H1 (cell line): ENCODE measurements at regions not wholly inside any gene's neighbourhood (a gene's known extent, or its start where the extent isn't known, plus 50 kb on each side); places are given as distances from the start of the nearest gene placed in this dataset.

Source experiments
- CTCF ChIA-PET: fragments of 300-600 bp; sonication (Branson Sonifier 250); formaldehyde crosslinking; loops from one replicate; lab custom pipeline; 2021; ENCODE audit not compliant: partially characterized antibody; lab: Charles Lee
- POLR2A ChIA-PET: fragments of 300-600 bp; sonication (Branson Sonifier 250); formaldehyde crosslinking; loops from one replicate; lab custom pipeline; 2021; ENCODE audit warnings: inconsistent platforms; ENCODE audit not compliant: partially characterized antibody; lab: Charles Lee
- DNase-seq, 2 experiments: peaks; one replicate each; pipeline versions ENCODE4 v3.0.0 to v3.0.0-alpha.2; 2010 to 2022; ENCODE audit warnings: low spot score in 2 of 2, low read depth in 1 of 2, mixed read lengths in 1 of 2
- FAIRE-seq: peaks from 2 replicates; lab custom pipeline; 2011; peaks lifted over from hg19 to GRCh38; lab: Jason Lieb, UNC
- H2AFZ ChIP-seq: 2 replicates; pipeline ENCODE4 v1.8.1; 2012; ENCODE audit warnings: low read length, inconsistent platforms
- H2AK5ac ChIP-seq: 2 replicates; pipeline ENCODE4 v1.6.1; 2013; ENCODE audit warnings: low read depth, low read length
- H2BK120ac ChIP-seq: replicated peaks from 2 replicates; pipeline ENCODE3; 2013; ENCODE audit warnings: low read depth, low read length, inconsistent platforms
- H2BK12ac ChIP-seq: 2 replicates; pipeline ENCODE4 v1.6.1; 2013; ENCODE audit warnings: low read depth, low read length
- H2BK15ac ChIP-seq: 2 replicates; pipeline ENCODE4 v1.6.1; 2013; ENCODE audit warnings: low read length
- H2BK20ac ChIP-seq: 2 replicates; pipeline ENCODE4 v1.6.1; 2013; ENCODE audit warnings: low read length
- H2BK5ac ChIP-seq: 2 replicates; pipeline ENCODE4 v1.6.1; 2013; ENCODE audit warnings: low read depth, low read length
- H3K14ac ChIP-seq: 2 replicates; pipeline ENCODE4 v1.6.1; 2013; ENCODE audit warnings: inconsistent platforms; ENCODE audit not compliant: insufficient read length
- H3K18ac ChIP-seq: 2 replicates; pipeline ENCODE4 v1.6.1; 2013; ENCODE audit warnings: low read length; ENCODE audit errors: extremely low read depth
- H3K23ac ChIP-seq: 2 replicates; pipeline ENCODE4 v1.6.1; 2013; ENCODE audit warnings: inconsistent platforms; ENCODE audit not compliant: insufficient read length
- H3K23me2 ChIP-seq: 2 replicates; pipeline ENCODE4 v1.6.1; 2013; ENCODE audit warnings: low read depth, low read length
- H3K27ac ChIP-seq: 2 replicates; pipeline ENCODE4 v1.6.1; 2011; ENCODE audit warnings: low read depth, low read length, inconsistent platforms
- H3K27me3 ChIP-seq, 4 experiments: replicated peaks in 1 of 4; 1 replicate in 1 of 4; 2 replicates in 3 of 4; pipeline versions ENCODE4 v1.6.1 to v1.8.1; 2011 to 2013; ENCODE audit warnings: low read length in 3 of 4, mild to moderate bottlenecking in 3 of 4, inconsistent platforms in 2 of 4, mixed read lengths in 2 of 4, moderate library complexity in 1 of 4; ENCODE audit not compliant: control insufficient read depth in 3 of 4, insufficient read depth in 3 of 4; ENCODE audit errors: extremely low read depth in 1 of 4
- H3K36me3 ChIP-seq, 4 experiments: 2 replicates each; pipeline versions ENCODE4 v1.6.1 to v1.8.1; 2011 to 2013; ENCODE audit warnings: mild to moderate bottlenecking in 4 of 4, low read length in 3 of 4, moderate library complexity in 2 of 4, control low read depth in 1 of 4, inconsistent platforms in 1 of 4; ENCODE audit not compliant: insufficient read depth in 4 of 4, control insufficient read depth in 2 of 4
- H3K4ac ChIP-seq: replicated peaks from 2 replicates; pipeline ENCODE3; 2013; ENCODE audit warnings: low read length, low read depth, mixed read lengths, inconsistent platforms; ENCODE audit not compliant: insufficient read length
- H3K4me1 ChIP-seq, 4 experiments: replicated peaks in 1 of 4; 1 replicate in 1 of 4; 2 replicates in 3 of 4; pipeline versions ENCODE4 v1.6.1 to v1.8.1; 2011 to 2013; ENCODE audit warnings: low read length in 3 of 4, inconsistent platforms in 2 of 4, mixed read lengths in 1 of 4; ENCODE audit not compliant: insufficient read depth in 4 of 4, control insufficient read depth in 3 of 4
- H3K4me2 ChIP-seq, 2 experiments: 2 replicates each; pipeline versions ENCODE4 v1.6.1 to v1.8.1; 2011 to 2013; ENCODE audit warnings: low read depth in 2 of 2, low read length in 2 of 2, control low read depth in 1 of 2, inconsistent platforms in 1 of 2, mild to moderate bottlenecking in 1 of 2; ENCODE audit not compliant: insufficient read depth in 1 of 2
- H3K4me3 ChIP-seq, 4 experiments: fragments of 200-600, 300-600 bp in 1 of 4; sonication (generic), shearing (Covaris generic), sonication (Bioruptor Twin) in 1 of 4; 2 replicates each; pipeline versions ENCODE4 v1.5.1 to v1.8.1; 2011 to 2016; ENCODE audit warnings: low read length in 4 of 4, low read depth in 3 of 4, control low read depth in 2 of 4, inconsistent platforms in 2 of 4, mild to moderate bottlenecking in 2 of 4, mixed read lengths in 1 of 4, moderate library complexity in 1 of 4; ENCODE audit not compliant: insufficient read depth in 2 of 4; ENCODE audit errors: extremely low read depth in 1 of 4
- H3K56ac ChIP-seq: replicated peaks from 2 replicates; pipeline ENCODE3; 2013; ENCODE audit warnings: low read depth, mild to moderate bottlenecking, mixed read lengths, low read length, inconsistent platforms; ENCODE audit not compliant: insufficient read length
- H3K79me1 ChIP-seq: 2 replicates; pipeline ENCODE4 v1.6.1; 2013; ENCODE audit warnings: low read depth, low read length, control low read depth
- H3K79me2 ChIP-seq, 2 experiments: 2 replicates each; pipeline versions ENCODE4 v1.6.1 to v1.8.1; 2012 to 2013; ENCODE audit warnings: low read length in 2 of 2, mild to moderate bottlenecking in 2 of 2, inconsistent platforms in 1 of 2; ENCODE audit not compliant: insufficient read depth in 2 of 2, control insufficient read depth in 1 of 2
- H3K9ac ChIP-seq, 4 experiments: replicated peaks in 1 of 4; 1 replicate in 1 of 4; 2 replicates in 3 of 4; pipeline versions ENCODE4 v1.6.1 to v1.8.1; 2011 to 2013; ENCODE audit warnings: low read depth in 3 of 4, low read length in 3 of 4, control low read depth in 2 of 4, mild to moderate bottlenecking in 2 of 4, moderate library complexity in 2 of 4, inconsistent platforms in 1 of 4; ENCODE audit errors: extremely low read depth in 1 of 4
- H3K9me3 ChIP-seq, 2 experiments: 2 replicates each; pipeline versions ENCODE4 v1.6.1 to v1.8.1; 2012 to 2013; ENCODE audit warnings: mild to moderate bottlenecking in 2 of 2, moderate library complexity in 2 of 2, control low read depth in 1 of 2, inconsistent platforms in 1 of 2, low read depth in 1 of 2, low read length in 1 of 2, mixed read lengths in 1 of 2; ENCODE audit not compliant: insufficient read depth in 2 of 2
- H4K20me1 ChIP-seq, 2 experiments: replicated peaks in 1 of 2; 2 replicates each; pipeline versions ENCODE3 to v1.8.1; 2011 to 2013; ENCODE audit warnings: inconsistent platforms in 2 of 2, low read length in 2 of 2, mild to moderate bottlenecking in 1 of 2; ENCODE audit not compliant: insufficient read depth in 2 of 2, control insufficient read depth in 1 of 2
- H4K5ac ChIP-seq: 2 replicates; pipeline ENCODE4 v1.6.1; 2013; ENCODE audit warnings: low read length, low read depth, mixed read lengths, inconsistent platforms; ENCODE audit not compliant: insufficient read length
- H4K8ac ChIP-seq: 2 replicates; pipeline ENCODE4 v1.8.0; 2013; ENCODE audit warnings: mild to moderate bottlenecking, moderate library complexity, low read length, inconsistent platforms; ENCODE audit not compliant: insufficient read depth; ENCODE audit errors: extremely low read depth
- H4K91ac ChIP-seq: replicated peaks from 2 replicates; pipeline ENCODE3; 2013; ENCODE audit warnings: low read length, mixed read lengths, inconsistent platforms; ENCODE audit not compliant: insufficient read length
- CBX8 ChIP-seq: fragments of 300-800, 300-1000 bp; sonication (generic); IDR thresholded peaks from 2 replicates; pipeline ENCODE4 v1.7.1; 2016; ENCODE audit warnings: low read depth, low read length, borderline replicate concordance
- CEBPB ChIP-seq: IDR thresholded peaks from 2 replicates; pipeline ENCODE4 v1.6.1; 2012; ENCODE audit warnings: low read depth, low read length
- EP300 ChIP-seq, 2 experiments: IDR thresholded peaks; 1 replicate in 1 of 2; 2 replicates in 1 of 2; pipeline ENCODE4 v1.6.1; 2011 to 2012; ENCODE audit warnings: low read depth in 2 of 2, low read length in 2 of 2, mild to moderate bottlenecking in 2 of 2, borderline replicate concordance in 1 of 2, inconsistent platforms in 1 of 2, moderate library complexity in 1 of 2
- KDM5A ChIP-seq: fragments of 200-600 bp; IDR thresholded peaks from 2 replicates; pipeline ENCODE4 v1.7.1; 2012; ENCODE audit warnings: mild to moderate bottlenecking, low read length, inconsistent platforms, mixed read lengths
- POLR2A ChIP-seq, 2 experiments: IDR thresholded peaks; 1 replicate in 1 of 2; 2 replicates in 1 of 2; pipeline ENCODE4 v1.6.1; 2011; ENCODE audit warnings: low read depth in 2 of 2, low read length in 2 of 2, mild to moderate bottlenecking in 2 of 2; ENCODE audit errors: control extremely low read depth in 1 of 2
- RAD21 ChIP-seq, 2 experiments: IDR thresholded peaks in 1 of 2; conservative IDR thresholded peaks in 1 of 2; 2 replicates each; pipeline ENCODE4 v1.6.1; 2011; ENCODE audit warnings: low read depth in 2 of 2, low read length in 2 of 2, improper control_type of control experiment in 1 of 2, inconsistent platforms in 1 of 2, mild to moderate bottlenecking in 1 of 2, moderate library complexity in 1 of 2
- RBBP5 ChIP-seq: IDR thresholded peaks from 2 replicates; pipeline ENCODE4 v1.7.1; 2012; ENCODE audit warnings: low read depth, mild to moderate bottlenecking, inconsistent platforms, low read length, moderate library complexity, borderline replicate concordance
- SP4 ChIP-seq: IDR thresholded peaks from 2 replicates; pipeline ENCODE4 v1.6.1; 2012; ENCODE audit warnings: low read length, inconsistent platforms
- TCF12 ChIP-seq: IDR thresholded peaks from 2 replicates; pipeline ENCODE4 v1.6.1; 2011; ENCODE audit warnings: low read depth, mild to moderate bottlenecking, low read length
- TEAD4 ChIP-seq: IDR thresholded peaks from 2 replicates; pipeline ENCODE4 v1.6.1; 2012; ENCODE audit warnings: low read depth, low read length, inconsistent platforms, mixed read lengths
- YY1 ChIP-seq: IDR thresholded peaks from 2 replicates; pipeline ENCODE4 v1.6.1; 2011; ENCODE audit warnings: low read depth, mild to moderate bottlenecking, low read length
- WGBS, 2 experiments: shearing (Covaris generic) in 1 of 2; methylation state at CpG; one replicate each; pipeline versions ENCODE4 v1.1.6 to v1.1.7; 2013 to 2015; ENCODE audit warnings: low lambda C conversion rate in 2 of 2, mixed read lengths in 2 of 2, inconsistent platforms in 1 of 2, low coverage in 1 of 2, missing lambda C conversion rate in 1 of 2; ENCODE audit not compliant: insufficient replicate concordance in 2 of 2, insufficient coverage in 1 of 2, insufficient read length in 1 of 2; ENCODE audit errors: extremely low coverage in 1 of 2, missing lambda C conversion rate in 1 of 2; 5-methylcytosine and 5-hydroxymethylcytosine counted together
- TF ChIP-seq, protein P1 (sequence below): IDR thresholded peaks from 2 replicates; pipeline ENCODE4 v1.6.1; 2012; ENCODE audit warnings: low read length, inconsistent platforms

DNA sequence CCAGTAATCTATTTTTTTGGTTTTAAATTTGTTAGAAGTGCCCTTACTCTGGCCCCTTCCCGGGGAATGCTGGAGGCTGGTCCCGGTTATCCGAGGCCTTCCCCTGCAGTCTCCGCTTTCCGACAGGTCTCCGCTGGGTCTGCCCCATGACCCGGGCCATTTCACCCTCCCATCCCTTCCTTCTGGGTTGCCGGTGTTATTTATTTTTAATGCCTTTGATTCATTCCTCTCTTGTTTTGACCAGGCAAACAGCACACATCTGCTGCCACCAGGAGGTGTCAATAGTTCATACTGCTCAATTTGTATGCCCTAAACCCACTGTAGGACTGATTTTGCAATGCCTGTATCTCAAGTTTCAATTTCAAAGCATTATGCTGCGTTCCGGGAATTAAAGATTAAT is 113.2 kb upstream of the IRX5 start:
- peaks cover 1 to 10% (median 8%) of the 10 kb centered on the region in 4 experiments; a peak in 4 of 7 replicates for H3K4me1 ChIP-seq
- no peak overlapping the region for H2BK5ac ChIP-seq
- H3K9ac ChIP-seq, result no peak overlapping the region
- WGBS, 2 experiments, result 88% methylated on average over 10 of the region's 10 CpGs; no CpG with 5 or more reads in 1 of the 2 experiments
- FAIRE-seq, result no peak
- H4K5ac ChIP-seq, result no peak overlapping the region
- H3K4me3 ChIP-seq, result no peak overlapping the region
- H2BK120ac ChIP-seq, result no peak overlapping the region
- ChIA-PET CTCF (interaction anchor here (0.9 to 1.5 kb wide), 5 partner anchors 11 to 548 kb away, joined by 3 read pairs; no protein-coding TSS in a partner anchor), POLR2A (interaction anchor here (1.4 kb wide), 1 partner anchor 169 kb away, joined by 3 read pairs; no protein-coding TSS in a partner anchor)
- H3K79me2 ChIP-seq, result no peaks in the 10 kb centered on the region
- H3K36me3 ChIP-seq, result no peaks in the 10 kb centered on the region
- H4K8ac ChIP-seq, result no peak overlapping the region
- no peak overlapping the region for H3K4ac ChIP-seq
- H4K20me1 ChIP-seq, result no peaks in the 10 kb centered on the region
- H3K9me3 ChIP-seq, result no peaks in the 10 kb centered on the region; a peak in 1 of 4 replicates
- H3K14ac ChIP-seq, result no peak overlapping the region
- no peak overlapping the region for H2AK5ac ChIP-seq
- H3K27me3 ChIP-seq, result no peaks in the 10 kb centered on the region
- H2BK12ac ChIP-seq, result no peak overlapping the region
- no peak overlapping the region for H2BK20ac ChIP-seq
- H3K23me2 ChIP-seq, result no peaks in the 10 kb centered on the region
- no peak overlapping the region for H3K18ac ChIP-seq
- H2AFZ ChIP-seq, result no peak overlapping the region
- no peak for DNase-seq
- no peak overlapping the region for H3K23ac ChIP-seq
- H3K4me2 ChIP-seq, result no peak overlapping the region
- no peak overlapping the region for H4K91ac ChIP-seq
- no peak overlapping the region for H3K56ac ChIP-seq
- no peak overlapping the region for H3K27ac ChIP-seq
- H2BK15ac ChIP-seq, result no peak overlapping the region
- no peaks in the 10 kb centered on the region for H3K79me1 ChIP-seq
- TF ChIP-seq, protein P1, sequence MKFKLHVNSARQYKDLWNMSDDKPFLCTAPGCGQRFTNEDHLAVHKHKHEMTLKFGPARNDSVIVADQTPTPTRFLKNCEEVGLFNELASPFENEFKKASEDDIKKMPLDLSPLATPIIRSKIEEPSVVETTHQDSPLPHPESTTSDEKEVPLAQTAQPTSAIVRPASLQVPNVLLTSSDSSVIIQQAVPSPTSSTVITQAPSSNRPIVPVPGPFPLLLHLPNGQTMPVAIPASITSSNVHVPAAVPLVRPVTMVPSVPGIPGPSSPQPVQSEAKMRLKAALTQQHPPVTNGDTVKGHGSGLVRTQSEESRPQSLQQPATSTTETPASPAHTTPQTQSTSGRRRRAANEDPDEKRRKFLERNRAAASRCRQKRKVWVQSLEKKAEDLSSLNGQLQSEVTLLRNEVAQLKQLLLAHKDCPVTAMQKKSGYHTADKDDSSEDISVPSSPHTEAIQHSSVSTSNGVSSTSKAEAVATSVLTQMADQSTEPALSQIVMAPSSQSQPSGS, result no peak
- no peak for TF ChIP-seq KDM5A
- no peak for TF ChIP-seq CBX8
- TF ChIP-seq EP300 (IDR thresholded peaks at IDR 0.05; ENCODE audit: borderline replicate concordance in 1 of 2, low read depth in 2 of 2, low read length in 2 of 2), result no peak
- no peak for TF ChIP-seq TCF12
- TF ChIP-seq YY1, result no peak
- TF ChIP-seq CEBPB, result peak; percentile 43; the same call in 1 of the 2 replicates
- no peak for TF ChIP-seq RBBP5
- no peak for TF ChIP-seq TEAD4
- no peak for TF ChIP-seq POLR2A (IDR thresholded peaks at IDR 0.05; ENCODE audit: control extremely low read depth in 1 of 2, low read depth in 2 of 2, low read length in 2 of 2)
- TF ChIP-seq SP4, result no peak
- peak; percentile 54 to 57 for TF ChIP-seq RAD21 (IDR thresholded peaks at IDR 0.05 in 1 of 2, conservative IDR thresholded peaks at IDR 0.05 in 1 of 2; ENCODE audit: low read depth in 2 of 2, low read length in 2 of 2)
